ENCODE measurements at regions not wholly inside any gene's neighbourhood (a gene's known extent, or its start where the extent isn't known, plus 50 kb on each side); places are given as distances from the start of the nearest gene placed in this dataset.

DNA sequence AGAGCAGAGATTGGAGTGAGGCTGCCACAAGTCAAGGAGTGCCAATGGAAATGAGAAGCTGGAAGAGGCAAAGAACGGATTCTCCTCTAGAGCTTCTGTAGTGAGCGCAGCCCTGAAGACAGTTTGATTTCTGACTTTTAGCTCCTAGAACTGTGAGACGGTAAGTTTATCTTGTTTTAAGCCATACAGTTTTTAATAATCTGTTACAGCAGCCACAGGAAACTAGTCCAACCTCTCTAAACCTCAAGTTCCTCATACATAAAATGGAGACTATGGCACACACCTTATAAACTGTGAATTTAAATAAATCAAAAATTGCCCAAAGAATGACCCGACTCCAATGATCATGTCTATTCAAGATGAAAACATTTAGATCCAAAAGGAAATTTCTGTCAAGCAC lies 596.5 kb downstream of the BCL11A start:
- Histone ChIP-seq H3K79me2 (ENCODE audit: insufficient read depth, low read length) (no peaks in the 10 kb centered on the region), H3K36me3 (ENCODE audit: insufficient read depth, low read length) (no peaks in the 10 kb centered on the region), H3K4me1 (ENCODE audit: insufficient read depth, low read length) (no peaks in the 10 kb centered on the region), H3K4me2 (ENCODE audit: insufficient read depth, low read length) (no peak overlapping the region), H4K20me1 (ENCODE audit: insufficient read depth, low read length) (no peaks in the 10 kb centered on the region), H3K27ac (ENCODE audit: low read depth, low read length) (no peak overlapping the region), H2AFZ (ENCODE audit: low read length) (no peak overlapping the region), H3K9me3 (ENCODE audit: low read depth, low read length) (peaks cover 3% of the 10 kb centered on the region), H3K27me3 (ENCODE audit: insufficient read depth, low read length) (no peaks in the 10 kb centered on the region), H3K4me3 (ENCODE audit: insufficient read depth, low read length) (no peak overlapping the region)
- TF ChIP-seq, protein P1, sequence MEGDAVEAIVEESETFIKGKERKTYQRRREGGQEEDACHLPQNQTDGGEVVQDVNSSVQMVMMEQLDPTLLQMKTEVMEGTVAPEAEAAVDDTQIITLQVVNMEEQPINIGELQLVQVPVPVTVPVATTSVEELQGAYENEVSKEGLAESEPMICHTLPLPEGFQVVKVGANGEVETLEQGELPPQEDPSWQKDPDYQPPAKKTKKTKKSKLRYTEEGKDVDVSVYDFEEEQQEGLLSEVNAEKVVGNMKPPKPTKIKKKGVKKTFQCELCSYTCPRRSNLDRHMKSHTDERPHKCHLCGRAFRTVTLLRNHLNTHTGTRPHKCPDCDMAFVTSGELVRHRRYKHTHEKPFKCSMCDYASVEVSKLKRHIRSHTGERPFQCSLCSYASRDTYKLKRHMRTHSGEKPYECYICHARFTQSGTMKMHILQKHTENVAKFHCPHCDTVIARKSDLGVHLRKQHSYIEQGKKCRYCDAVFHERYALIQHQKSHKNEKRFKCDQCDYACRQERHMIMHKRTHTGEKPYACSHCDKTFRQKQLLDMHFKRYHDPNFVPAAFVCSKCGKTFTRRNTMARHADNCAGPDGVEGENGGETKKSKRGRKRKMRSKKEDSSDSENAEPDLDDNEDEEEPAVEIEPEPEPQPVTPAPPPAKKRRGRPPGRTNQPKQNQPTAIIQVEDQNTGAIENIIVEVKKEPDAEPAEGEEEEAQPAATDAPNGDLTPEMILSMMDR (IDR thresholded peaks at IDR 0.05; ENCODE audit: extremely low read depth, low read depth, low read length), result no peak
- no peak for DNase-seq (ENCODE audit: insufficient read length, low spot score, missing footprints)

DNA sequence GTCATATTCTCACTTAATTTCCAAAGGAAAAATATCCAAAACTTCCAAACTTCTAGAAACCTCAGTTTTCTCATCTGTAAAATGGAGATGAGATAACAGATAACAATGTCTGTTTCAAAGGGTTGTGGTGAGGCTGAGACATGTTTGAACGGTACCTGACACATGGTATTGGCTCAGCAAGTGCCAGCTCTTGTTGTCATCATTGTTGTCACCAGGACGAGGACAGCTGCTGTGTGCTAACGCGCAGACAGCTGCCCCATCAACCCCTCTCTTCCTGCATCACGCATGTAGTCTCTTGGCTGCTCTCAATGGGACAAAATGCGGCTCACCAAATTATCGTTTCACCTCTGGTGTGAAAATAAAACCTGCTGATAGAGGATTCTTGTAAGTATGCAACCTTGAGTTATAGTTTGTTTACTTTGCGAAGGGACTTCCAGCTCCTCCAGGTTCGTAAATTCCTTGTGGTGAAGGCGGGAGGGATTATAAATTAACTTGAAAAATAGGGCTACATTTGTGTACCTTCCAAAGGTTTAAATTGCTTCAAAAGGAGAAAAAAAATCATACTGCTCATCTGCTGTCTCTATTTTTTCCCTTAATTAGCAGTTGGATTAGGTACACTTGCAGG lies 605.4 kb downstream of the BCL11A start:
- Histone ChIP-seq H3K27ac (ENCODE audit: low read depth, low read length) (no peak overlapping the region), H3K4me2 (ENCODE audit: insufficient read depth, low read length) (no peak overlapping the region), H2AFZ (ENCODE audit: low read length) (no peak overlapping the region), H3K27me3 (ENCODE audit: insufficient read depth, low read length) (no peaks in the 10 kb centered on the region), H3K79me2 (ENCODE audit: insufficient read depth, low read length) (no peaks in the 10 kb centered on the region), H3K4me3 (ENCODE audit: insufficient read depth, low read length) (no peak overlapping the region), H3K4me1 (ENCODE audit: insufficient read depth, low read length) (no peaks in the 10 kb centered on the region), H4K20me1 (ENCODE audit: insufficient read depth, low read length) (no peaks in the 10 kb centered on the region), H3K36me3 (ENCODE audit: insufficient read depth, low read length) (no peaks in the 10 kb centered on the region), H3K9me3 (ENCODE audit: low read depth, low read length) (no peaks in the 10 kb centered on the region)
- TF ChIP-seq, protein P1 (IDR thresholded peaks at IDR 0.05; ENCODE audit: extremely low read depth, low read depth, low read length), result no peak
- DNase-seq (ENCODE audit: insufficient read length, low spot score, missing footprints), result no peak

DNA sequence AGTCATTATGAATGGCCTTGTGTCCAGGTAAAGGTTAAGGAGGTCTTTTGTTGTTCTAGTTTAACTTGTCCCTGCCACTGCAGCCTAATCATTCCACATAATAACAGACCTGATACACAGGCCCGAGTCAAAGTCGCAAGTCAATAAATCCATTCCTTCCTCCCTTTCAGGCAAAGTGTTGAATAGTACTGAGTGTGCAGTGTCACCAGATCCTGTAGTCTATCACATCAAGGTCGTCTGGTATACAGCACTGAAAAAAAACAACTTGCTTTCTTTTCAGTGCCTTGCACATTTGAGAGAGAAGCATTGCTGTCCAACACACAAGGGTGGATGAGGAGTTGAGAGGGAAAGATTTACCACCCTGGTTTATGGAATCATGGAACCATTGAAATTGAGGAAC lies 606.2 kb downstream of the BCL11A start:
- Histone ChIP-seq H3K27me3 (ENCODE audit: insufficient read depth, low read length) (no peaks in the 10 kb centered on the region), H3K36me3 (ENCODE audit: insufficient read depth, low read length) (no peaks in the 10 kb centered on the region), H3K79me2 (ENCODE audit: insufficient read depth, low read length) (no peaks in the 10 kb centered on the region), H3K4me3 (ENCODE audit: insufficient read depth, low read length) (no peak overlapping the region), H3K27ac (ENCODE audit: low read depth, low read length) (no peak overlapping the region), H4K20me1 (ENCODE audit: insufficient read depth, low read length) (no peaks in the 10 kb centered on the region), H2AFZ (ENCODE audit: low read length) (no peak overlapping the region), H3K4me2 (ENCODE audit: insufficient read depth, low read length) (no peak overlapping the region), H3K4me1 (ENCODE audit: insufficient read depth, low read length) (no peaks in the 10 kb centered on the region), H3K9me3 (ENCODE audit: low read depth, low read length) (no peaks in the 10 kb centered on the region)
- TF ChIP-seq, protein P1 (IDR thresholded peaks at IDR 0.05; ENCODE audit: extremely low read depth, low read depth, low read length), result no peak
- no peak for DNase-seq (ENCODE audit: insufficient read length, low spot score, missing footprints)

DNA sequence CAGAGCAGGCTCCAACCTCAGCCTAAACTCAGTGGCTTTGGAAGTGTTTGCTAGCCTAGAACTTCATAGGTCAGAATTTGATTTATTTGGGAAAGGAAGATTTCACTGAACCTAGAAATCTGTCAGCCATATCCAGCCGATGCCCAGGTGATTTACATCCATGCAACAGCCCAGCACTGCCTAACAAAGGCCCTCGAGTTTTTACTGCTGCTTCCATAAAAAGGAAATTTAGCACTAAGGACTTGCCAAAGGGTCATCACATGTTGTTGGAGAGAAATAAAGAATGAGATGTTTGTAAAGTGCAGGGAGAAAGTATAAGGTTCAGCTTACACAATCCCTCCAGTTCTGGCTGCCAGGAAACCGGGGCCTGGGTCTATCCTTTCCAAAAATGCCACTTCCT lies 614.2 kb downstream of the BCL11A start:
- H3K79me2 ChIP-seq (ENCODE audit: insufficient read depth, low read length), result no peaks in the 10 kb centered on the region
- no peak overlapping the region for H3K27ac ChIP-seq (ENCODE audit: low read depth, low read length)
- no peak overlapping the region for H3K4me3 ChIP-seq (ENCODE audit: insufficient read depth, low read length)
- no peaks in the 10 kb centered on the region for H3K27me3 ChIP-seq (ENCODE audit: insufficient read depth, low read length)
- no peaks in the 10 kb centered on the region for H3K9me3 ChIP-seq (ENCODE audit: low read depth, low read length)
- H4K20me1 ChIP-seq (ENCODE audit: insufficient read depth, low read length), result no peaks in the 10 kb centered on the region
- H3K4me2 ChIP-seq (ENCODE audit: insufficient read depth, low read length), result no peak overlapping the region
- no peaks in the 10 kb centered on the region for H3K4me1 ChIP-seq (ENCODE audit: insufficient read depth, low read length)
- TF ChIP-seq, protein P1 (IDR thresholded peaks at IDR 0.05; ENCODE audit: extremely low read depth, low read depth, low read length), result no peak
- H2AFZ ChIP-seq (ENCODE audit: low read length), result no peak overlapping the region
- H3K36me3 ChIP-seq (ENCODE audit: insufficient read depth, low read length), result no peaks in the 10 kb centered on the region
- no peak for DNase-seq (ENCODE audit: insufficient read length, low spot score, missing footprints)

Measured in osteoblast (primary cell).